ENCODE measurements at regions not wholly inside any gene's neighbourhood (a gene's known extent, or its start where the extent isn't known, plus 50 kb on each side); places are given as distances from the start of the nearest gene placed in this dataset.

GRCh38 chr2:155393406-155393805 lies 694.9 kb downstream of the KCNJ3 start:
- TF ChIP-seq POLR2A (IDR thresholded peaks at IDR 0.05) (no peak), CTCF (IDR thresholded peaks at IDR 0.05) (no peak), POLR2AphosphoS5 (IDR thresholded peaks at IDR 0.05; ENCODE audit: insufficient read depth in 1 of 2, low read depth in 1 of 2) (no peak)
